ENCODE measurements at regions not wholly inside any gene's neighbourhood (a gene's known extent, or its start where the extent isn't known, plus 50 kb on each side); places are given as distances from the start of the nearest gene placed in this dataset.
"Not testable (repeated sequence)": the region's sequence is repeated elsewhere in the genome, so short reads cannot be mapped to it uniquely, and the experiment has no call there.

- DNase-seq (ENCODE audit: low spot score) = peak; percentile 15
These were observed 90.0 kb upstream of the GATB start for GRCh38 chr4:151850791-151851213.

DNA sequence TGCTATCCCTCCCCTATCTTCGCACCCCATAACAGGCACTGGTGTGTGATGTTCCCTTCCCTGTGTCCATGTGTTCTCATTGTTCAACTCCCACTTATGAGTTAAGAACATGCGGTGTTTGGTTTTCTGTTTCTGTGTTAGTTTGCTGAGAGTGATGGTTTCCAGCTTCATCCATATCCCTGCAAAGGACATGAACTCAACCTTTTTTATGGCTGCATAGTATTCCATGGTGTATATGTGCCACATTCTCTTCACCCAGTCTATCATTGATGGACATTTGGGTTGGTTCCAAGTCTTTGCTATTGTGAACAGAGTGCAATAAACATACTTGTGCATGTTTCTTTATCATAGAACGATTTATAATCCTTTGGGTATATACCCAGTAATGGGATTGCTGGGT, 84.7 kb upstream of the GATB start:
- not testable (repeated sequence) for DNase-seq (ENCODE audit: low spot score)

- no peak for DNase-seq (ENCODE audit: low spot score)
These were observed 81.7 kb upstream of the GATB start for GRCh38 chr4:151842430-151843079.

DNA sequence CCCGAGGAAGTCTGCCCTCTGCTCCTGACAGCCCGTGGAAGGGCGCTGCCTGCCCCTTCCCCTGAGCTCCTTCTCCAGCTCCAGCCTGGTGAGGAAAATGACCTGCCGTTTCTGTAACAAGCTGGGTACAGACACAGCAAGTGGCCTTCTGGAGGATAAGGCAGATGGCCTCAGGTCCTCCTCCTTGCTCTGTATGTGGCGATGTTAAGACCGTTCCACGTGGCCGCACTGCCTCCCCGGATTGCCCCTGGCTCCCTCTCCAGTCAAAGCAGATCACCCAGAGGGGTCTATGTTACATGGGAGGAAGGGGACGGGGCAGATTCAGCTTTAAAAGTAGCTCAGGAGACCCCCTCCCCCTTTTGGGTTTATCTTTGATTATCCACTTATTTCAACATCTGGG, 80.3 kb upstream of the GATB start:
- DNase-seq (ENCODE audit: low spot score) = no peak

DNA sequence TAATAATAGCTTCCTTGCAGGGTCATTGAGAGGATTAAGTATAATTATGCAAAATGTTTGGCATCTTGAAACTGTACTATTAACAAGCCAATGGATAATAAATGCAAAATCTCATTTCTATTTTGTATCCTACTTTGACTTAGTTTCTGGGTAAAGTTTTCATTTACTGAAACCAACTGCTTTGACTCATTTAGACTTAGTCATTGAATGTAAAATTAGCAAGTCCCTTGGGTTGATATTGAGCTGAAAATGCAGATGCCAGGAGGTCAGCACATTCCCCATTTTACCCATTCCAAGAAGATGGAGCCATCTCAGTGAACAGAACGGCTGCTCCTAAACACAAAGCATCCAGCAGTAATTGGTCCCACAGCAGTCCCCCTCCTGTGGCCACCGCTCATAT, 74.7 kb upstream of the GATB start:
- no peak for DNase-seq (ENCODE audit: low spot score)

DNA sequence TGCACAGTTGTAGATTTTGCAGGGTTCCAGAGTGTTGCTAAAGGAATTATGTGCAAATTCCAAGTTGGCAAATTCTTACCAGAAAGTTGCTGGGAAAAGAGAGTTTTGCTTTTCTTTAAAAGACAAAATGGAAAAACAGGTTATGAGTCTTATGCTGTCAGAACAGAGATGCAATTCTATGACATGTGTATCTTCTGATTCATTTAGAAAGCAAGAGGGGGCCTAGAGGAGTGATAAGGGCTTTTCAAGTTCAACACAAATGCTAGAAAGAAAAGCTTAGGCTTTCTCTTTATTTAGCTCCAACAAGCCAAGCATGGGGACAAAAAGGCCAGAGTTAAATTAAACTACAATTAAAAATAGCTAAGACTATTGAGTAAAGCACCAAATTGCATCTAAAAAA, 72.4 kb upstream of the GATB start:
- no peak for DNase-seq (ENCODE audit: low spot score)

DNA sequence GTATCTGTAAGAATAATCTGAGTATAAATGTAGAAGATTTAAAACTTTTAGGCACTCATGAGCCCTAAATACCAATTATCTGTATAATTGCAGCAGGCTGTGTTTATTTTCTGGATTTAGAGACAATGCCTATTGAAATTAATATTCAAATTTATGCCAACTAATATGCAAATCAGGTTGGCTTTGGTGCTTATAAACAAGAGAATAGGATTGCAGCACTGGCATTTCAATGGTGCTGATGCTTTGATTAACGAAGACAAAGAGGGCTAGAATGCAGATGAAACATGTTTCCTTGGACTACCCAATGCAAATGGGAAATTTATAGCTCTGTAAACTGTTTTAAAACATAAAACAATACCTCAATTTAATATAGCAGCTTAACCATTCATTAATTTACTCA, 70.7 kb upstream of the GATB start:
- no peak for DNase-seq (ENCODE audit: low spot score)

GRCh38 chr4:151830168-151830567, 69.4 kb upstream of the GATB start:
- no peak for DNase-seq (ENCODE audit: low spot score)

DNA sequence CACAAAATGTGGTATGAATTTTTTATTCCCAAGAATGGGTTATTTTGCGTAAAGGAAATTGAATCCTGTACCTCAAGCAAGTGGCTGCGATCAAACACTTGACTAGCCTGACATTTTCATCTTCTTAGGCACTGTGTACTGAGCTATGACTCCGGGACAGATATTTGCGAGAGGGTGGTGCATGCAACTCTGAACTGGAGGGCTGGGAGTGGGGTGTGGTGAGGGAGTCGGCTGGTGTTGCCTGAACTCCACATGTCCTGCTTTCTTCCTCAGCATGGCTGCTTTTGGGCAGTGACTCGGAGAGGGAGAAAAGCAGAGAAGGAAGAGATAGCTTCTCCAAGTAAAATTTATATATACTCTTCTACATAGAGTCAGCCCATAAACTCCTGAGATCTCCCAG, 68.5 kb upstream of the GATB start:
- no peak for DNase-seq (ENCODE audit: low spot score)

GRCh38 chr4:151824656-151825055, 63.8 kb upstream of the GATB start:
- DNase-seq (ENCODE audit: low spot score) = no peak

GRCh38 chr4:151822331-151822730, 61.5 kb upstream of the GATB start:
- no peak for DNase-seq (ENCODE audit: low spot score)

DNA sequence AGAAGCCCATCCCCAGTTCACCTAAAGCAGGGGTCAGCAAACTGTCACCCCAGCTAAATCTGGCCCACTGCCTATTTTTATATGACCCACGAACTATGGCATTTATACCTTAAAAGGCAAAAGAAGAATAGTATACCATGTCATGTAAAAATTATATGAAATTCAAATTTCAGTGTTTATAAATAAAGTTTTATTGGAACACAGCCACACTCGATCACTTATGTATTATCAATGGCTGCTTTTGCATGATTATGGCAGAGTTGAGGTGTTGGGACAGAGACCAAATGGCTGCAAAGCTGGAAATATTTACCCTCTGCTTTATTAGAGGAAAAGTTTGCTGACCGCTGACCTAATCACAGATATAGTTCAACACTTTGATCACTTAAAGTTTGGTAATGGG, 59.2 kb upstream of the GATB start:
- no peak for DNase-seq (ENCODE audit: low spot score)

DNA sequence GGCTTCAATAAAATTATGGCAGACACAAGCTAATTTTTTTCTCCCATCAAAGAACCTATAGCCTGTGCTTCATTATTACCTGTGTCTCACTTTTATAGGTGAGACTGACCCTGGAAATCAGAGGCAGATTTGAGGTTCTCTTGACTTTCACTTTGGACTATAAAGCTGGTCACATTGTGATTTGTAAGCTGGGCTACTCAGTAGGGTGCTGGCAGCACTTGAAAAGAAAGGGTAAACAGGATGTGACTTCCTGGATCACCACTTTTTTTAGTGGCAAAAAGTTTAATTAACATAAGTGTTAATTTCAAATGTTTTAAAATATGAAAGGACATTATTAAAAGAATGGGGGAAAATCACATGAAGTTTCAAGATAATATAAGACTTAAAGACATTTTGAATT, 50.6 kb upstream of the GATB start:
- DNase-seq (ENCODE audit: low spot score) = no peak
